ENCODE measurements at regions not wholly inside any gene's neighbourhood (a gene's known extent, or its start where the extent isn't known, plus 50 kb on each side); places are given as distances from the start of the nearest gene placed in this dataset.

DNA sequence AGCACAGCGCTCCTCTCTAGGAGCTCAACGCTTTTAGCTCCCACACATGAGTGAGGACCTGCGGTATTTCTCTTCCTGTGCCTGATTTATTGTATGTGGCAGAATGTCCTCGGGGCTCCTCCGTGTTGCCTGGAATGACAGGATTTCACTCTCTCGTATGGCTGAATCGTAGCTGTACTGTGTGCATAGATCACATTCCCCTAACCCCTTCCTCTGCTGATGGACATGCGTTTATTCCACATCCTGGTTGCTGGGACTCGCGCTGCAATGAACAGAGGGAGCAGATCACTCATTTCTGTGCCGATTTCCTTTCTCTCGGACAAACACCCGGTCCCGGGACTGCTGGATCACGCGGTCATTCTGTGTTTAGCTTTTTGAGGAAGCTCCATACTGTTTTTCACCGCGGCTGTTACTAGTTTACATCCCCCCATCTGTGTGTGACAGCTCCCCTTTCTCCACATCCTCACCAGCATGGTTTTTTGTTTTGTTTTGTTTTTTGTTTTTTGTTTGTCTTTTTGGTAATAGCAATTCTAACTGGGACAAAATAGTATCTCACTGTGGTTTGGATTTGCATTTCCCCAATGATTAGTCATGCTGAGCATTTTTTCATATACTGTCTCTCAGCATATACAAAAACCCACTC lies 76.3 kb downstream of the FOXL3 start:
- no peak overlapping the region for H3T11ph ChIP-seq (ENCODE audit: low read length)

More for the DNA sequence above, 76.3 kb downstream of the FOXL3 start:
- no peak overlapping the region for H3K9ac ChIP-seq (ENCODE audit: extremely low read depth, insufficient read length, low read length)
- Mint-ChIP-seq H3K27ac (no peak overlapping the region), H3K36me3 (ENCODE audit: insufficient read depth in 1 of 3, low read depth in 3 of 3) (no peaks in the 10 kb centered on the region; a peak in 1 of 7 replicates), H3K4me3 (no peak overlapping the region), H3K27me3 (ENCODE audit: low read depth) (peaks cover 6% of the 10 kb centered on the region), H3K4me1 (peaks cover 8 to 31% of the 10 kb centered on the region in 2 experiments), H3K9me3 (no peaks in the 10 kb centered on the region; a peak in 1 of 5 replicates)
- H3K27me3 ChIP-seq (ENCODE audit: insufficient read depth, low read length), result no peaks in the 10 kb centered on the region; the same call in 1 of the 2 replicates
- no peak overlapping the region for H3K4me2 ChIP-seq (ENCODE audit: insufficient read depth, insufficient read length, low read length)
- no peaks in the 10 kb centered on the region for H3K79me2 ChIP-seq (ENCODE audit: insufficient read depth, low read length)
- H2AK5ac ChIP-seq (ENCODE audit: insufficient read length, low read length), result no peak overlapping the region
- no peaks in the 10 kb centered on the region for H3K23me2 ChIP-seq (ENCODE audit: insufficient read length, low read depth, low read length, poor library complexity, severe bottlenecking)
- no peak overlapping the region for H4K5ac ChIP-seq (ENCODE audit: insufficient read length, low read depth, low read length)
- no peaks in the 10 kb centered on the region for H3K79me1 ChIP-seq (ENCODE audit: insufficient read depth, low read depth, low read length, poor library complexity, severe bottlenecking)
- H3K4me1 ChIP-seq (ENCODE audit: insufficient read depth, low read length), result no peaks in the 10 kb centered on the region
- H2BK12ac ChIP-seq (ENCODE audit: insufficient read length, low read depth, low read length), result no peak overlapping the region
- no peak overlapping the region for H3K23ac ChIP-seq (ENCODE audit: insufficient read length, low read depth, low read length)
- no peak overlapping the region for H3K4ac ChIP-seq (ENCODE audit: low read depth, low read length)
- H4K91ac ChIP-seq (ENCODE audit: insufficient read length, low read depth, low read length), result no peak overlapping the region
- no CpG with 5 or more reads among the region's 18 CpGs for WGBS (ENCODE audit: extremely low coverage, insufficient read length, low lambda C conversion rate)
- no peak overlapping the region for H2BK120ac ChIP-seq (ENCODE audit: low read depth, low read length, poor library complexity, severe bottlenecking)
- H2BK15ac ChIP-seq (ENCODE audit: low read depth, low read length), result no peak overlapping the region
- DNase-seq, result no peak
- no peaks in the 10 kb centered on the region for H4K20me1 ChIP-seq (ENCODE audit: control insufficient read depth, insufficient read depth, insufficient read length)
- no peak overlapping the region for H2BK20ac ChIP-seq (ENCODE audit: low read depth, low read length, poor library complexity, severe bottlenecking)
- H4K8ac ChIP-seq (replicated peaks; ENCODE audit: insufficient read length, low read depth, low read length), result no peak overlapping the region
- H2BK5ac ChIP-seq (ENCODE audit: insufficient read length, low read length), result no peak overlapping the region
- TF ChIP-seq, protein P1, sequence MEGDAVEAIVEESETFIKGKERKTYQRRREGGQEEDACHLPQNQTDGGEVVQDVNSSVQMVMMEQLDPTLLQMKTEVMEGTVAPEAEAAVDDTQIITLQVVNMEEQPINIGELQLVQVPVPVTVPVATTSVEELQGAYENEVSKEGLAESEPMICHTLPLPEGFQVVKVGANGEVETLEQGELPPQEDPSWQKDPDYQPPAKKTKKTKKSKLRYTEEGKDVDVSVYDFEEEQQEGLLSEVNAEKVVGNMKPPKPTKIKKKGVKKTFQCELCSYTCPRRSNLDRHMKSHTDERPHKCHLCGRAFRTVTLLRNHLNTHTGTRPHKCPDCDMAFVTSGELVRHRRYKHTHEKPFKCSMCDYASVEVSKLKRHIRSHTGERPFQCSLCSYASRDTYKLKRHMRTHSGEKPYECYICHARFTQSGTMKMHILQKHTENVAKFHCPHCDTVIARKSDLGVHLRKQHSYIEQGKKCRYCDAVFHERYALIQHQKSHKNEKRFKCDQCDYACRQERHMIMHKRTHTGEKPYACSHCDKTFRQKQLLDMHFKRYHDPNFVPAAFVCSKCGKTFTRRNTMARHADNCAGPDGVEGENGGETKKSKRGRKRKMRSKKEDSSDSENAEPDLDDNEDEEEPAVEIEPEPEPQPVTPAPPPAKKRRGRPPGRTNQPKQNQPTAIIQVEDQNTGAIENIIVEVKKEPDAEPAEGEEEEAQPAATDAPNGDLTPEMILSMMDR (conservative IDR thresholded peaks at IDR 0.05), result no peak
- no peak overlapping the region for H3K18ac ChIP-seq (ENCODE audit: insufficient read length, low read depth, low read length)
- H3K14ac ChIP-seq (ENCODE audit: insufficient read depth, low read length), result no peak overlapping the region
- no peak overlapping the region for H2AFZ ChIP-seq (ENCODE audit: low read length)
- no peaks in the 10 kb centered on the region for H3K9me3 ChIP-seq (ENCODE audit: control insufficient read depth, low read depth, low read length)
- no peak overlapping the region for H3K56ac ChIP-seq (ENCODE audit: insufficient read length, low read depth, low read length)
- H3K27ac ChIP-seq (ENCODE audit: insufficient read length, low read depth, low read length), result no peak overlapping the region
